Rectal smooth muscle tissue (tissue), 1 donor: ENCODE measurements at regions not wholly inside any gene's neighbourhood (a gene's known extent, or its start where the extent isn't known, plus 50 kb on each side); places are given as distances from the start of the nearest gene placed in this dataset.
A peak's percentile ranks its signal among the peaks of the same experiment; 100 is the strongest.

Source experiments
- H3K27ac ChIP-seq: one replicate; pipeline ENCODE4 v1.7.0; 2013; ENCODE audit warnings: low read depth, low read length, inconsistent platforms
- H3K27me3 ChIP-seq: one replicate; pipeline ENCODE4 v1.7.0; 2013; ENCODE audit warnings: low read length; ENCODE audit not compliant: control insufficient read depth, insufficient read depth
- H3K36me3 ChIP-seq: one replicate; pipeline ENCODE4 v1.7.0; 2013; ENCODE audit warnings: low read length; ENCODE audit not compliant: control insufficient read depth, insufficient read depth
- H3K4me1 ChIP-seq: one replicate; pipeline ENCODE4 v1.7.0; 2013; ENCODE audit warnings: low read length; ENCODE audit not compliant: control insufficient read depth, insufficient read depth
- H3K4me3 ChIP-seq: one replicate; pipeline ENCODE4 v1.7.0; 2013; ENCODE audit warnings: low read length
- H3K9ac ChIP-seq: one replicate; pipeline ENCODE4 v1.7.0; 2013; ENCODE audit warnings: low read length

- Histone ChIP-seq H3K27ac (no peak overlapping the region), H3K9ac (no peak overlapping the region)
Observed at GRCh38 chr9:16145196-16145950, 592.5 kb downstream of the CCDC171 start.

GRCh38 chr9:16147726-16148125 is 594.9 kb downstream of the CCDC171 start:
- no peak overlapping the region for H3K27ac ChIP-seq
- peaks cover 19% of the 10 kb centered on the region for H3K4me1 ChIP-seq
- no peaks in the 10 kb centered on the region for H3K36me3 ChIP-seq
- H3K27me3 ChIP-seq, result no peaks in the 10 kb centered on the region
- H3K9ac ChIP-seq, result no peak overlapping the region
- H3K4me3 ChIP-seq, result no peak overlapping the region

More at GRCh38 chr9:16145196-16145950, 592.5 kb downstream of the CCDC171 start:
- Histone ChIP-seq H3K4me1 (no peaks in the 10 kb centered on the region), H3K4me3 (no peak overlapping the region), H3K36me3 (no peaks in the 10 kb centered on the region), H3K27me3 (no peaks in the 10 kb centered on the region)

- H3K4me3 ChIP-seq, result no peak overlapping the region
- H3K9ac ChIP-seq, result no peak overlapping the region
- no peaks in the 10 kb centered on the region for H3K36me3 ChIP-seq
- H3K27ac ChIP-seq, result peak overlapping the region; percentile 51
- no peaks in the 10 kb centered on the region for H3K27me3 ChIP-seq
- H3K4me1 ChIP-seq, result peaks cover 23% of the 10 kb centered on the region
Observed at GRCh38 chr9:16150501-16150900, 597.7 kb downstream of the CCDC171 start.

- peak overlapping the region; percentile 51 for H3K27ac ChIP-seq
- peaks cover 23% of the 10 kb centered on the region for H3K4me1 ChIP-seq
- H3K27me3 ChIP-seq, result no peaks in the 10 kb centered on the region
- no peak overlapping the region for H3K9ac ChIP-seq
- no peaks in the 10 kb centered on the region for H3K36me3 ChIP-seq
- no peak overlapping the region for H3K4me3 ChIP-seq
Observed at GRCh38 chr9:16150938-16151650, 598.3 kb downstream of the CCDC171 start.

- no peaks in the 10 kb centered on the region for H3K27me3 ChIP-seq
- H3K36me3 ChIP-seq, result no peaks in the 10 kb centered on the region
- peaks cover 23% of the 10 kb centered on the region for H3K4me1 ChIP-seq
- no peak overlapping the region for H3K4me3 ChIP-seq
- peak overlapping the region; percentile 35 for H3K27ac ChIP-seq
- H3K9ac ChIP-seq, result no peak overlapping the region
Observed at GRCh38 chr9:16152276-16153101, 599.6 kb downstream of the CCDC171 start.

- H3K36me3 ChIP-seq, result no peaks in the 10 kb centered on the region
- H3K9ac ChIP-seq, result no peak overlapping the region
- peak overlapping the region; percentile 35 for H3K27ac ChIP-seq
- H3K4me1 ChIP-seq, result peaks cover 23% of the 10 kb centered on the region
- H3K4me3 ChIP-seq, result no peak overlapping the region
- no peaks in the 10 kb centered on the region for H3K27me3 ChIP-seq
Observed at GRCh38 chr9:16153221-16153620, 600.4 kb downstream of the CCDC171 start.

- Histone ChIP-seq H3K4me1 (peaks cover 23% of the 10 kb centered on the region), H3K4me3 (no peak overlapping the region), H3K27ac (no peak overlapping the region), H3K27me3 (no peaks in the 10 kb centered on the region), H3K9ac (no peak overlapping the region), H3K36me3 (no peaks in the 10 kb centered on the region)
Observed at GRCh38 chr9:16153741-16154140, 600.9 kb downstream of the CCDC171 start.

- H3K27me3 ChIP-seq, result no peaks in the 10 kb centered on the region
- H3K4me3 ChIP-seq, result peak overlapping the region; percentile 7
- no peak overlapping the region for H3K27ac ChIP-seq
- H3K36me3 ChIP-seq, result no peaks in the 10 kb centered on the region
- peaks cover 23% of the 10 kb centered on the region for H3K4me1 ChIP-seq
- H3K9ac ChIP-seq, result no peak overlapping the region
Observed at GRCh38 chr9:16154521-16155078, 601.8 kb downstream of the CCDC171 start.

GRCh38 chr9:16155878-16156277 is 603.0 kb downstream of the CCDC171 start:
- H3K36me3 ChIP-seq, result no peaks in the 10 kb centered on the region
- no peaks in the 10 kb centered on the region for H3K27me3 ChIP-seq
- H3K4me1 ChIP-seq, result peaks cover 21% of the 10 kb centered on the region
- H3K4me3 ChIP-seq, result no peak overlapping the region
- H3K27ac ChIP-seq, result no peak overlapping the region
- no peak overlapping the region for H3K9ac ChIP-seq

GRCh38 chr9:16157216-16157615 is 604.4 kb downstream of the CCDC171 start:
- peaks cover 9% of the 10 kb centered on the region for H3K4me1 ChIP-seq
- no peak overlapping the region for H3K27ac ChIP-seq
- no peaks in the 10 kb centered on the region for H3K36me3 ChIP-seq
- no peaks in the 10 kb centered on the region for H3K27me3 ChIP-seq
- H3K4me3 ChIP-seq, result no peak overlapping the region
- no peak overlapping the region for H3K9ac ChIP-seq

GRCh38 chr9:16157651-16158050 is 604.8 kb downstream of the CCDC171 start:
- Histone ChIP-seq H3K4me1 (peaks cover 5% of the 10 kb centered on the region), H3K36me3 (no peaks in the 10 kb centered on the region), H3K9ac (no peak overlapping the region)

GRCh38 chr9:16158093-16158492 is 605.2 kb downstream of the CCDC171 start:
- Histone ChIP-seq H3K4me3 (no peak overlapping the region), H3K36me3 (no peaks in the 10 kb centered on the region), H3K9ac (no peak overlapping the region), H3K27me3 (no peaks in the 10 kb centered on the region), H3K27ac (no peak overlapping the region), H3K4me1 (peaks cover under 1% of the 10 kb centered on the region)

More at GRCh38 chr9:16157651-16158050, 604.8 kb downstream of the CCDC171 start:
- Histone ChIP-seq H3K27ac (no peak overlapping the region), H3K27me3 (no peaks in the 10 kb centered on the region), H3K4me3 (no peak overlapping the region)
